ENCODE measurements at regions not wholly inside any gene's neighbourhood (a gene's known extent, or its start where the extent isn't known, plus 50 kb on each side); places are given as distances from the start of the nearest gene placed in this dataset.

DNA sequence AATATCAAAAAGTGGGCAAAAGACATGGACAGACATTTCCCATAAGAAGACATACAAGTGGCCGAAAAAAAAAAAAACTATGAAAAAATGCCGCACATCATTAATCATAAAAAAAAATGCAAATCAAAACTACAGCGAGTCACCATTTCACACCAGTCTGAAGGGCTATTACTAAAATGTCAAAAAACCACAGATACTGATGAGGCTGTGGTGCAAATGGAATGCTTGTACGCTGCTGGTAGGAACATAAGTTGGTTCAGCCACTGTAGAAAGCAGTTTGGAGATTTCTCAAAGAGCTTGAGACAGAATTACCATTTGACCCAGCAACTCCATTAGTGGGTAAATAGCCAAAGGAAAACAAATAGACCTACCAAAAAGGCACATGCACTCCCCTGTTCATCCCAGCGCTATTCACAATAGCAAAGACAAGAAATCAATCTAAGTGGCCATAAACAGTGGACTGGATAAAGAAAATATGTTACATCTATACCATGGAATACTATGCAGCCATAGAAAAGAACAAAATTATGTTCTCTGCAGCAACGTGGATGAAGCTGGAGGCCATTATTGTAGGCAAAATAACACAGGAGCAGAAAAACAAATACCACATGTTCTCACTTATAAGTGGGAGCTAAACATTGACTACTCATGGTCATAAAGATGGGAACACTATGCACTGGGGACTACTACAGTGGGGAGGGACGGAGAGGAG, 110.6 kb upstream of the BOD1 start:
- no peak overlapping the region for H3K27ac ChIP-seq (ENCODE audit: low read depth, low read length)
- no peaks in the 10 kb centered on the region for H3K36me3 ChIP-seq (ENCODE audit: control insufficient read depth, insufficient read depth, low read length)
- no peaks in the 10 kb centered on the region for H3K27me3 ChIP-seq (ENCODE audit: control insufficient read depth, insufficient read depth, low read length)
- no CpG with 5 or more reads among the region's 7 CpGs for WGBS (ENCODE audit: insufficient coverage)
- no peak for DNase-seq (ENCODE audit: low read depth in 4 of 6, low spot score in 6 of 6)
- no peak overlapping the region for H3K4me3 ChIP-seq (ENCODE audit: low read depth, low read length)
- no peaks in the 10 kb centered on the region for H3K9me3 ChIP-seq (ENCODE audit: control insufficient read depth, insufficient read depth, low read length)
- peaks cover 11% of the 10 kb centered on the region for H3K4me1 ChIP-seq (ENCODE audit: control insufficient read depth, insufficient read depth, low read length)

DNA sequence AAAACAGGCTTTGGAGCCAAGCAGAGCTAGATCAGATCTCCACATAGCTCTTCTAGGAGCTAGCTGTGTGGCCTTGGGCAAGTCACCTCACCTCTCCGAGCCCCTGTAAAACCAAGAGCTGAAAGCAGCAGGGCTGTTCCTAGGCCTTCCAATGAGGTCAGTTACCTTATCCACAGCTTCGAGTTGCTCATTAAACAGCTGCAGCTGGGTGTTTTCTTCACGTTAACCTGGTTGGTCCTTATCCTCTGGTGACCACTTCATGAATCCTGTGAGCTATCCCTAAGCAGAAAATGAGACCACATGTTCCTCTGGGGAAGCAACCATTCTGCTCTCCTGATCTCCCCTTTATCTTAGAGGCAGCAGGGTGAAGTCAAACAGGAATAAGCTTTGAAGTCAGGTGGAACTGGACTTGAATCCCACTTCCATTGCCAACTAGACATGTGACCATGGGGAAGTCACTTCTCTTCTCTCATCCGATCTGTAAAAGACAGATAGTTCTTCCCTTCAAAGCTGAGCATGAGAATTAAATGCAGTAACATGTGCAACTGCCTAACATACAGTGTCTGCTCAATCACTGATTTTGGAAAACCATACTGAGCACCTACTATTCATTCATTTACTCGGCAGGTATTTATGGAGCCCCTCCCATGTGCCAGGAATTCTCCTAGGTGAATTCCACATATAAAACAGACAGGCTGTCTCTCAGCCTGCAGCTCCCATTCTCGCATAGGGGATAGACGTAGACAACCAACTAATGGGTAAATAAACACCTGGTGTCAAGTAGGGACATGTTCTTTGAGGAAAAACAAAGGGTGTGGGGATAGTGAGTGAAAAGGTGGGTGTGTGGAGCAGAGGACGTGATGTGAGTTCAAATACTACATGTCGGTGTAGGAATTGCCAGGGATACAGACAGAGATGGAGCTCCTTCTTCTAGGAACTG, 111.7 kb upstream of the BOD1 start:
- 69% methylated on average over 8 of the region's 9 CpGs for WGBS (ENCODE audit: insufficient coverage)
- no peak for DNase-seq (ENCODE audit: low read depth in 4 of 6, low spot score in 6 of 6)
- no peak overlapping the region for H3K4me3 ChIP-seq (ENCODE audit: low read depth, low read length)
- no peaks in the 10 kb centered on the region for H3K9me3 ChIP-seq (ENCODE audit: control insufficient read depth, insufficient read depth, low read length)
- H3K4me1 ChIP-seq (ENCODE audit: control insufficient read depth, insufficient read depth, low read length) = peaks cover 12% of the 10 kb centered on the region
- no peak overlapping the region for H3K27ac ChIP-seq (ENCODE audit: low read depth, low read length)
- no peaks in the 10 kb centered on the region for H3K27me3 ChIP-seq (ENCODE audit: control insufficient read depth, insufficient read depth, low read length)
- H3K36me3 ChIP-seq (ENCODE audit: control insufficient read depth, insufficient read depth, low read length) = no peaks in the 10 kb centered on the region

- no peak for DNase-seq (ENCODE audit: low read depth in 4 of 6, low spot score in 6 of 6)
- H3K27ac ChIP-seq (ENCODE audit: low read depth, low read length) = no peak overlapping the region
- no peaks in the 10 kb centered on the region for H3K9me3 ChIP-seq (ENCODE audit: control insufficient read depth, insufficient read depth, low read length)
- H3K4me3 ChIP-seq (ENCODE audit: low read depth, low read length) = no peak overlapping the region
- H3K27me3 ChIP-seq (ENCODE audit: control insufficient read depth, insufficient read depth, low read length) = no peaks in the 10 kb centered on the region
- peaks cover 23% of the 10 kb centered on the region for H3K4me1 ChIP-seq (ENCODE audit: control insufficient read depth, insufficient read depth, low read length)
- 78% methylated on average over 7 of the region's 10 CpGs for WGBS (ENCODE audit: insufficient coverage)
- H3K36me3 ChIP-seq (ENCODE audit: control insufficient read depth, insufficient read depth, low read length) = no peaks in the 10 kb centered on the region
These were observed 112.8 kb upstream of the BOD1 start for GRCh38 chr5:173729079-173729765.

DNA sequence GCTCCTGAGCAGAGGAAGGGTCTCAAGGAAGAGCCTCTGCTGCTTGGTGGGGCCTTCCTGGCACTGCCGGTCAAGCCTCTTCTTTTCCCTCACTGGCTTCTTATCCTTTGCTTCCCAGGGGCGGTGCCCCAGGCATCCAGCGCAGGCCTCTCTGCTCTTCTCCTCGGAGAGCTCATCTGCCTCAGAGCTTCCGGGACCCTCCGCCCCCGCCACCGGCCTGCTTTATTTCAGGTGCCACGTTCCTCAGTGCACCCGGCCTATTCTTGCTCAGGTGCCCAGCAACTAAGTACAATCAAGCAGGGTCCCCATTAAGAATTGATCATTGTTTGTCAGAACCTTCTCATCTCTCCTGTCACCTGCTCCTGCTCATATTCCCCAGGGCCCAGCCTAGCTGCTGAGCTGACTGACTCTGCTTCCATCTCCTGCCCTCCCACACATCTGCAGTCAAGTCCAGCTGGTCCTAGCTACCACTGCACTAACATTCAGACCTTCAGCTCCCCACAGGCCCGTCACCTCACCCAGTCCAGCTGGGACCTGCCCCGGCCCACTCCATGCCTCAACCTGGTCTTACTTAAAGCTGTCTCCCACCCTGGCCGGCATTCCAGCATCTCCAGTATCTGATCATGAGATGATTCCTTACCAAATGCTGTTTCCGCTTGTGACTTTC, 114.3 kb upstream of the BOD1 start:
- Histone ChIP-seq H3K4me1 (ENCODE audit: control insufficient read depth, insufficient read depth, low read length) (peaks cover 31% of the 10 kb centered on the region), H3K27ac (ENCODE audit: low read depth, low read length) (no peak overlapping the region), H3K9me3 (ENCODE audit: control insufficient read depth, insufficient read depth, low read length) (no peaks in the 10 kb centered on the region), H3K27me3 (ENCODE audit: control insufficient read depth, insufficient read depth, low read length) (no peaks in the 10 kb centered on the region), H3K4me3 (ENCODE audit: low read depth, low read length) (no peak overlapping the region), H3K36me3 (ENCODE audit: control insufficient read depth, insufficient read depth, low read length) (no peaks in the 10 kb centered on the region)
- no peak for DNase-seq (ENCODE audit: low read depth in 4 of 6, low spot score in 6 of 6)
- 89% methylated on average over 13 of the region's 14 CpGs for WGBS (ENCODE audit: insufficient coverage)

DNA sequence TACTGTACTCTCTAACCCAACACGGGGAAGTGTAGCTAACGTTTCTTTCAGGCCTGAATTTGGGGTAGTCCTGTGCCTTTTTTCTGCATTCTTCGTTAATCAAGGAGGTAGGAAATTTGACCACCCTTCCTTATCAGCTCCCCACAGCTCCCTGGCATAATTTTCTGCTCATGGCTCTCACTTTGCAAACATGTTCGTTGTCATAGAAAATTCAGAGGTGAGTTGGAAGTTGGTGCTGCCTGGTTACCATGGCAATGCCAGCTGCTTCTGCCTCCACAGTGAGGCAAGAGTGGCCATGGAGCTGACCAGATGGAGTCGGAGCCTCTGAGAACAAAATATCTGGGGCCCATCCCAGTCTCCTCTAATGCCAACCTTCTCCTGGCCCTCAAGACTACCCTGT, 116.6 kb upstream of the BOD1 start:
- H3K27ac ChIP-seq (ENCODE audit: low read depth, low read length) = no peak overlapping the region
- WGBS (ENCODE audit: insufficient coverage) = 43% methylated on average over 2 of the region's 5 CpGs
- peak in 2 of 6 donors; percentile 51 to 79 for DNase-seq (ENCODE audit: low read depth in 4 of 6, low spot score in 6 of 6)
- no peaks in the 10 kb centered on the region for H3K27me3 ChIP-seq (ENCODE audit: control insufficient read depth, insufficient read depth, low read length)
- peaks cover 36% of the 10 kb centered on the region for H3K4me1 ChIP-seq (ENCODE audit: control insufficient read depth, insufficient read depth, low read length)
- no peak overlapping the region for H3K4me3 ChIP-seq (ENCODE audit: low read depth, low read length)
- no peaks in the 10 kb centered on the region for H3K36me3 ChIP-seq (ENCODE audit: control insufficient read depth, insufficient read depth, low read length)
- no peaks in the 10 kb centered on the region for H3K9me3 ChIP-seq (ENCODE audit: control insufficient read depth, insufficient read depth, low read length)

- Histone ChIP-seq H3K27ac (ENCODE audit: low read depth, low read length) (no peak overlapping the region), H3K27me3 (ENCODE audit: control insufficient read depth, insufficient read depth, low read length) (no peaks in the 10 kb centered on the region), H3K9me3 (ENCODE audit: control insufficient read depth, insufficient read depth, low read length) (no peaks in the 10 kb centered on the region), H3K4me1 (ENCODE audit: control insufficient read depth, insufficient read depth, low read length) (peaks cover 36% of the 10 kb centered on the region), H3K36me3 (ENCODE audit: control insufficient read depth, insufficient read depth, low read length) (no peaks in the 10 kb centered on the region), H3K4me3 (ENCODE audit: low read depth, low read length) (no peak overlapping the region)
- 63% methylated on average over 8 of the region's 9 CpGs for WGBS (ENCODE audit: insufficient coverage)
- DNase-seq (ENCODE audit: low read depth in 4 of 6, low spot score in 6 of 6) = peak in 1 of 6 donors; percentile 59
These were observed 117.0 kb upstream of the BOD1 start for GRCh38 chr5:173733425-173733824.

DNA sequence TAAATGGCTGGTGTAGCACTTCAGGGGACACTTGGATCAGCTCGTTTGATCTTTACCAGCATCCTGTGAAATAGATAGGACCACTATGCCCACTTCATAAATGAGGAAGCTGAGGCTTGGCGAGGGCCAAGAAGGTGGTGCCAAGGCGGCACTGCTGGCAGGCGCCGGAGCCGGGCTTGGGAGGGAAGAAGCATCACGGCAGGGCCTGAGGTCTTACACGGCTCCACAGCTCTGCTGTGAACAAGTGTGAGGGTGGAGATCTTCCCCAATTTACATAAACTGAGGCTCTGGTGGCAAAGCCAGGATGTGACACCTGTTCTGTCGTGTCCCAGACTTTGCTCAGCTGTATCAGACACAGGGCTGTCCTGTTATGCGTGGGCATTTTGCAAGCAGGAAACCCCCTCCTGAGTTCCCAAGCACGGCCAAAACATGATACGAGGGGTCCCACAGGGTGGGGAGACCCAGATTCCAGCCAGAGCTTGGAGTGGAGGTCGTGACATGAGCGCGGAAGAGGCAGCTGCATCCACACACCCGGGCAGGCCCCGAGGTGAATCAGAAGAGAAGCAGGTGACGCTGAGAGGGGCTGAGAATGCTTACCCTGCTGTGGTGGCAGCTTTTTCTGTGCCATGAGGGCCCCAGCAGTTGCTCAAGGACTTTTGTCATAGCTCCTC, 117.5 kb upstream of the BOD1 start:
- Histone ChIP-seq H3K36me3 (ENCODE audit: control insufficient read depth, insufficient read depth, low read length) (no peaks in the 10 kb centered on the region), H3K9me3 (ENCODE audit: control insufficient read depth, insufficient read depth, low read length) (no peaks in the 10 kb centered on the region), H3K4me3 (ENCODE audit: low read depth, low read length) (no peak overlapping the region), H3K27ac (ENCODE audit: low read depth, low read length) (no peak overlapping the region), H3K4me1 (ENCODE audit: control insufficient read depth, insufficient read depth, low read length) (peaks cover 36% of the 10 kb centered on the region), H3K27me3 (ENCODE audit: control insufficient read depth, insufficient read depth, low read length) (no peaks in the 10 kb centered on the region)
- 77% methylated on average over 17 of the region's 18 CpGs for WGBS (ENCODE audit: insufficient coverage)
- DNase-seq (ENCODE audit: low read depth in 4 of 6, low spot score in 6 of 6) = no peak

DNA sequence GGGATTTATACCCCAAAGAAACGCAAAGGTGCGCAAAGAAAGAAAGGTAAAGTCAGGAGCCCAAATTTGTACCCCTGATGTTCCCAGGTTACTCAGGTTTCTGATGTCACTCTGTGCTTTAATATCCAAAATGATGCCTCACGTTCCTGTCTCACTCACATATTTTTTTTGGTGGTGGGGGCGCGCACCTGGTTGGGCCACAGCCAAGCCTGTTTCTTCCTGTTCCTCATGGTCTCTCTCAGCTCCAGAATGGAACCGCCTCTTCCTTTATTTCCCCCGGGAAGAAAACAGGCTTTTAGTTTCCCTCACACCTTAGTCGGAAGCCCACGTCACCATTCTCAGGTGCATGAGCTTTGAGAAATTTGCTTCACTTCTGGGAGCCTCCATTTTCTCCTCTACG, 118.3 kb upstream of the BOD1 start:
- Histone ChIP-seq H3K4me3 (ENCODE audit: low read depth, low read length) (no peak overlapping the region), H3K27me3 (ENCODE audit: control insufficient read depth, insufficient read depth, low read length) (no peaks in the 10 kb centered on the region), H3K4me1 (ENCODE audit: control insufficient read depth, insufficient read depth, low read length) (peaks cover 36% of the 10 kb centered on the region), H3K27ac (ENCODE audit: low read depth, low read length) (no peak overlapping the region), H3K9me3 (ENCODE audit: control insufficient read depth, insufficient read depth, low read length) (no peaks in the 10 kb centered on the region), H3K36me3 (ENCODE audit: control insufficient read depth, insufficient read depth, low read length) (no peaks in the 10 kb centered on the region)
- WGBS (ENCODE audit: insufficient coverage) = 85% methylated on average over 8 of the region's 10 CpGs
- no peak for DNase-seq (ENCODE audit: low read depth in 4 of 6, low spot score in 6 of 6)

DNA sequence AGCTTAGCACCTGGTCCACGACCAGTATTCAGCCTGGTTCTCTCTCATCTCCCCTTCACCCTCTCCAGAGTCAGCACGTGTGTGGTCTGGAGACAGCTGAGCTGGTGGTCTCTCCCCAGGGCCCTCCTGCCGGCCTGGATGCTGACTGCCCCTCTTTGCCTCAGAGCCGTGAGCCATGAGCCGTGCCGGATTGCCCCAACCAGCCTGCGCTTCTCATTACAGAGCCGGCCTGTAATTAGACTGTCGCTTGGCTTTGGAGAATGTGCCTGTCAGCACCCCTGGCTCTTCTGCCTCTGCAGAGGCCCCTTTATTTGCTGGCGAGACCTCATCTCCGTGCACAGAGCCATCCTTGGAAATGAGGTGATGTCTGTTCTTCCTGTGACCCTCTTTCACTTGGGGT, 118.7 kb upstream of the BOD1 start:
- Histone ChIP-seq H3K4me3 (ENCODE audit: low read depth, low read length) (no peak overlapping the region), H3K9me3 (ENCODE audit: control insufficient read depth, insufficient read depth, low read length) (no peaks in the 10 kb centered on the region), H3K27ac (ENCODE audit: low read depth, low read length) (no peak overlapping the region), H3K4me1 (ENCODE audit: control insufficient read depth, insufficient read depth, low read length) (peaks cover 36% of the 10 kb centered on the region), H3K27me3 (ENCODE audit: control insufficient read depth, insufficient read depth, low read length) (no peaks in the 10 kb centered on the region), H3K36me3 (ENCODE audit: control insufficient read depth, insufficient read depth, low read length) (no peaks in the 10 kb centered on the region)
- peak in 1 of 6 donors; percentile 74 for DNase-seq (ENCODE audit: low read depth in 4 of 6, low spot score in 6 of 6)
- 28% methylated on average over 11 of the region's 11 CpGs for WGBS (ENCODE audit: insufficient coverage)
